ENCODE measurements at regions not wholly inside any gene's neighbourhood (a gene's known extent, or its start where the extent isn't known, plus 50 kb on each side); places are given as distances from the start of the nearest gene placed in this dataset.
A peak's percentile ranks its signal among the peaks of the same experiment; 100 is the strongest.

DNA sequence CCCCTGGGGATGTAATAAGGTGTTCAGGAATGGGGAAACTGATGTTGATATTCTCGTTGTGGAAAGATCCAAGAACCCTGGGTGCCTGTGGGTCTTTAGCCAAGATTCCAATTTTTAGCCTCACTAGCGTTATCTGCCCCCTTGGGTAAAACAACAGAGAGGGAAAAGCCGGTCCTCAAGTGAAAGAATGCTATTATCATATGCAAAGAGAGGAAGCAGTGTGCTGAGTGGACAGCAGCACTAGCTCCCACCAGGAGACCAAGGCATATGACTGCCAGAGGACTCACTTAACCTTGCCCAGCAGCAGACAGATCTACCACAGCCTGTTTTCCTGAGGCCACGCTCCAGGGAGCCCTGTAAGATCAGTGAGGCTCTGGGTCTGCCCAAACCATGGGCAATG lies 257.9 kb upstream of the CPEB2 start:
- H3K27ac ChIP-seq: no peak overlapping the region
- H3K36me3 ChIP-seq: no peaks in the 10 kb centered on the region
- WGBS, 2 donors: 52 to 60% methylated on average over 4 of the region's 4 CpGs
- TF ChIP-seq POLR2A (IDR thresholded peaks at IDR 0.05): no peak
- no peak for TF ChIP-seq EP300 (IDR thresholded peaks at IDR 0.05)
- TF ChIP-seq, protein P1, sequence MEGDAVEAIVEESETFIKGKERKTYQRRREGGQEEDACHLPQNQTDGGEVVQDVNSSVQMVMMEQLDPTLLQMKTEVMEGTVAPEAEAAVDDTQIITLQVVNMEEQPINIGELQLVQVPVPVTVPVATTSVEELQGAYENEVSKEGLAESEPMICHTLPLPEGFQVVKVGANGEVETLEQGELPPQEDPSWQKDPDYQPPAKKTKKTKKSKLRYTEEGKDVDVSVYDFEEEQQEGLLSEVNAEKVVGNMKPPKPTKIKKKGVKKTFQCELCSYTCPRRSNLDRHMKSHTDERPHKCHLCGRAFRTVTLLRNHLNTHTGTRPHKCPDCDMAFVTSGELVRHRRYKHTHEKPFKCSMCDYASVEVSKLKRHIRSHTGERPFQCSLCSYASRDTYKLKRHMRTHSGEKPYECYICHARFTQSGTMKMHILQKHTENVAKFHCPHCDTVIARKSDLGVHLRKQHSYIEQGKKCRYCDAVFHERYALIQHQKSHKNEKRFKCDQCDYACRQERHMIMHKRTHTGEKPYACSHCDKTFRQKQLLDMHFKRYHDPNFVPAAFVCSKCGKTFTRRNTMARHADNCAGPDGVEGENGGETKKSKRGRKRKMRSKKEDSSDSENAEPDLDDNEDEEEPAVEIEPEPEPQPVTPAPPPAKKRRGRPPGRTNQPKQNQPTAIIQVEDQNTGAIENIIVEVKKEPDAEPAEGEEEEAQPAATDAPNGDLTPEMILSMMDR (IDR thresholded peaks at IDR 0.05): no peak
- H3K4me3 ChIP-seq: no peak overlapping the region
- H3K4me1 ChIP-seq: no peaks in the 10 kb centered on the region
- no peak for DNase-seq (ENCODE audit: low spot score in 2 of 2)
- H3K27me3 ChIP-seq: no peaks in the 10 kb centered on the region
- no peaks in the 10 kb centered on the region for H3K9me3 ChIP-seq

DNA sequence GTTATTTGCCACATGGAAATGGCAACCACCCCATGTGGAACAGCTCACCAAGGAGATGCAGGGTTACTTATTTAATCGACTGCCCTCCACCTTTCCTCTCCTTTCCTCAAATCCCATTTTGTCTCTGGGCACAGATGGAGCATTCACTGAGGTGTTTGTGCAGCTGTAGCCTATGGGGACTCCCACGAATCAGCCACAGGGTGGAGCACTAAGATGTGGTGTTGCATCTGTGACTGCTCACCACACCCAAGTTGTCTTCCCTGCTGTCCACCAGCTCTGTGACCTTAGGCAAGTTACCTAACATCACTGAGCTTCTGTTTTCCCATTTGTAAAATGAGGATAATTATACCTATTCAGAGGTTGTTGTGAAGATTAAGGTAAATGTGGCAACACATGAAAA lies 252.4 kb upstream of the CPEB2 start:
- Histone ChIP-seq H3K4me1 (no peaks in the 10 kb centered on the region), H3K9me3 (peaks cover 0 to 17% (median 2%) of the 10 kb centered on the region in 4 donors), H3K27me3 (no peaks in the 10 kb centered on the region), H3K36me3 (no peaks in the 10 kb centered on the region), H3K4me3 (no peak overlapping the region), H3K27ac (no peak overlapping the region)
- no peak for TF ChIP-seq EP300 (IDR thresholded peaks at IDR 0.05)
- TF ChIP-seq, protein P1 (IDR thresholded peaks at IDR 0.05): peak in 1 of 5 experiments; percentile 7
- 25 to 62% methylated on average over 2 of the region's 2 CpGs for WGBS, 2 donors
- DNase-seq (ENCODE audit: low spot score in 2 of 2): peak in 1 of 2 donors; percentile 9

DNA sequence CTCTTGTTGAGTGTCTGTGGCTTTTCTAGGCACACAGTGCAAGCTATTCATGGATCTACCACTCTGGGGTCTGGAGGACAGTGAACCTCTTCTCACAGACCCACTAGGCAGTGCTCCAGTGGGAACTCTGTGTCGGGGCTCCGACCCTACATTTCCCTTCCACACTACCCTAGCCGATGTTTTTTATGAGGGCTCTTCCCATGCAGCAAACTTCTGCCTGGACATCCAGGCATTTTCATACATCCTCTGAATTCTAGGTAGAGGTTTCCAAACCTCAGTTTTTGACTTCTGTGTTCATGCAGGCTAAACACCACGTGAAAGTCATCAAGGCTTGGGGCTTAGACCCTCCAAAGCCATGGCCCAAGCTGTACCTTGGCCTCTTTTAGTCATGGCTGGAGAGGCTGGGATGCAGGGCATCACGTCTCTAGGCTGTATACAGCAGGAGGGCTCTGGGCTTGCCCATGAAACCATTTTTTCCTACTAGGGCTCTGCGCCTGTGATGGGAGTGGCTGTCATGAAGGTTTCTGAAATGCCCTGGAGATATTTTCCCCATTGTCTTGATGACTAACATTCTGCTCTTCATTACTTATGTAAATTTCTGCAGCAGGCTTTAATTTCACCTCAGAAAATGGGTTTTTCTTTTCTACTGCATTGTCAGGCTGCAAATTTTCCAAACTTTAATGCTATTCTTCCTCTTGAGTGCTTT lies 249.8 kb upstream of the CPEB2 start:
- Histone ChIP-seq H3K4me1 (no peaks in the 10 kb centered on the region), H3K36me3 (no peaks in the 10 kb centered on the region), H3K4me3 (no peak overlapping the region), H3K27me3 (no peaks in the 10 kb centered on the region), H3K9me3 (peaks cover 0 to 17% (median 2%) of the 10 kb centered on the region in 4 donors), H3K27ac (no peak overlapping the region)
- no peak for DNase-seq (ENCODE audit: low spot score in 2 of 2)
- WGBS, 2 donors: 87 to 88% methylated on average over 6 of the region's 6 CpGs
- TF ChIP-seq, protein P1 (IDR thresholded peaks at IDR 0.05): no peak
- no peak for TF ChIP-seq POLR2A (IDR thresholded peaks at IDR 0.05)
- TF ChIP-seq EP300 (IDR thresholded peaks at IDR 0.05): no peak

DNA sequence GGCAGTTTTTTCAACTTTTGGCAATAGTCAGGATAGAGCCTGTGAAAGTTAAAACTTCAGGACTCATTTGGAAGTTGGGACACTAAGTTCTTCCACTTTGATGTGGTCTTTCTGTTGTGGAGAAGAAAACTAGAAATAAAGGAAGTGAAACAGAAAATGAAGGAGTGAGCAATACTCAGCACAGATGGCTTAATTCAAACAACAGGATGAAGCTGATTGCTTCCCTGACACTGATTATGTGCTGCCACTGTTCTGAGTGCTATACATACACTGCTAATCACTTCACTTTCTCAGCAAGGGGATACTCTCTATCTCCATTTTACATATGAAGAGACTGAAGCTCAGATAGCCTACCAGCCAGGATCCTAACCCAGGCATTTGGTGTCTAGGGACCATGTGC lies 235.1 kb upstream of the CPEB2 start:
- H3K36me3 ChIP-seq: no peaks in the 10 kb centered on the region
- H3K4me3 ChIP-seq: no peak overlapping the region
- TF ChIP-seq EP300 (IDR thresholded peaks at IDR 0.05) (peak in 1 of 2 donors; percentile 20), POLR2A (IDR thresholded peaks at IDR 0.05) (no peak)
- TF ChIP-seq, protein P1 (IDR thresholded peaks at IDR 0.05): no peak
- H3K9me3 ChIP-seq: no peaks in the 10 kb centered on the region
- no peaks in the 10 kb centered on the region for H3K27me3 ChIP-seq
- H3K4me1 ChIP-seq: no peaks in the 10 kb centered on the region
- no peak overlapping the region for H3K27ac ChIP-seq
- no peak for DNase-seq (ENCODE audit: low spot score in 2 of 2)

DNA sequence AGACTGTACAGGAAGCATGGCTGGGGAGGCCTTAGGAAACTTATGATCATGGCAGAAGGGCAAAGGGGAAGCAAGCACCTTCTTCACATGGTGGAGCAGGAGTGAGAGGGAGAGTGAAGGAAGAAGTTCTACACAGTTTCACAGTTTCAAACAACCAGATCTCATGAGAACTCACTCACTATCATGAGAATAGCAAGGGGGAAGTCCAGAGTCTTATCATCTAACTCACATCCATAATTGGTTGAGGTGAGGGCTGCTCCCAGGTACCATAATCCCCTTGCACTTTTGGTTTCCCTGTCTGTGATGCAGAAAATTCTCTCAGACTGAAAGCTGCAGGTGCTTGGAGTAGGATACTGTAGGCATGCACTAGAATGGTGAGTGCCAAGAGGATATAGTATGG lies 233.8 kb upstream of the CPEB2 start:
- DNase-seq (ENCODE audit: low spot score in 2 of 2): no peak
- H3K4me3 ChIP-seq: no peak overlapping the region
- no peak overlapping the region for H3K27ac ChIP-seq
- H3K4me1 ChIP-seq: no peaks in the 10 kb centered on the region
- H3K27me3 ChIP-seq: no peaks in the 10 kb centered on the region
- TF ChIP-seq POLR2A (IDR thresholded peaks at IDR 0.05) (no peak), EP300 (IDR thresholded peaks at IDR 0.05) (no peak)
- TF ChIP-seq, protein P1 (IDR thresholded peaks at IDR 0.05): no peak
- peaks cover 0 to under 1% (median 0%) of the 10 kb centered on the region in 4 donors for H3K9me3 ChIP-seq
- no peaks in the 10 kb centered on the region for H3K36me3 ChIP-seq

Measured in tibial nerve (tissue), 4 donors.